ENCODE measurements at regions not wholly inside any gene's neighbourhood (a gene's known extent, or its start where the extent isn't known, plus 50 kb on each side); places are given as distances from the start of the nearest gene placed in this dataset.

- Histone ChIP-seq H3K9ac (ENCODE audit: low read length) (no peak overlapping the region), H3K9me3 (ENCODE audit: low read length) (no peaks in the 10 kb centered on the region), H3K4me1 (ENCODE audit: insufficient read depth, low read length) (no peaks in the 10 kb centered on the region), H3K27ac (ENCODE audit: low read depth, low read length) (no peak overlapping the region), H3K36me3 (ENCODE audit: insufficient read depth, low read length) (no peaks in the 10 kb centered on the region), H3K4me3 (ENCODE audit: low read depth in 1 of 2, low read length in 2 of 2) (no peak overlapping the region), H3K27me3 (ENCODE audit: control insufficient read depth in 1 of 2, insufficient read depth in 2 of 2, low read length in 2 of 2) (no peaks in the 10 kb centered on the region)
These were observed 153.1 kb downstream of the PCDH17 start for GRCh38 chr13:57784633-57785032.

GRCh38 chr13:57787058-57787791, 155.7 kb downstream of the PCDH17 start:
- Histone ChIP-seq H3K4me1 (ENCODE audit: insufficient read depth, low read length) (no peaks in the 10 kb centered on the region), H3K36me3 (ENCODE audit: insufficient read depth, low read length) (no peaks in the 10 kb centered on the region), H3K9me3 (ENCODE audit: low read length) (no peaks in the 10 kb centered on the region), H3K9ac (ENCODE audit: low read length) (no peak overlapping the region), H3K27ac (ENCODE audit: low read depth, low read length) (no peak overlapping the region), H3K27me3 (ENCODE audit: control insufficient read depth in 1 of 2, insufficient read depth in 2 of 2, low read length in 2 of 2) (no peaks in the 10 kb centered on the region), H3K4me3 (ENCODE audit: low read depth in 1 of 2, low read length in 2 of 2) (no peak overlapping the region)

- H3K27me3 ChIP-seq (ENCODE audit: control insufficient read depth in 1 of 2, insufficient read depth in 2 of 2, low read length in 2 of 2): no peaks in the 10 kb centered on the region
- H3K9ac ChIP-seq (ENCODE audit: low read length): no peak overlapping the region
- H3K4me1 ChIP-seq (ENCODE audit: insufficient read depth, low read length): no peaks in the 10 kb centered on the region
- no peaks in the 10 kb centered on the region for H3K9me3 ChIP-seq (ENCODE audit: low read length)
- H3K36me3 ChIP-seq (ENCODE audit: insufficient read depth, low read length): no peaks in the 10 kb centered on the region
- no peak overlapping the region for H3K4me3 ChIP-seq (ENCODE audit: low read depth in 1 of 2, low read length in 2 of 2)
- no peak overlapping the region for H3K27ac ChIP-seq (ENCODE audit: low read depth, low read length)
These were observed 168.1 kb downstream of the PCDH17 start for GRCh38 chr13:57799624-57800023.

- H3K4me1 ChIP-seq (ENCODE audit: insufficient read depth, low read length): no peaks in the 10 kb centered on the region
These were observed 182.1 kb downstream of the PCDH17 start for GRCh38 chr13:57813651-57814050.

GRCh38 chr13:57815600-57815999, 184.1 kb downstream of the PCDH17 start:
- no peak overlapping the region for H3K9ac ChIP-seq (ENCODE audit: low read length)

More at GRCh38 chr13:57813651-57814050, 182.1 kb downstream of the PCDH17 start:
- no peaks in the 10 kb centered on the region for H3K9me3 ChIP-seq (ENCODE audit: low read length)
- no peaks in the 10 kb centered on the region for H3K27me3 ChIP-seq (ENCODE audit: control insufficient read depth in 1 of 2, insufficient read depth in 2 of 2, low read length in 2 of 2)
- no peak overlapping the region for H3K27ac ChIP-seq (ENCODE audit: low read depth, low read length)
- no peak overlapping the region for H3K4me3 ChIP-seq (ENCODE audit: low read depth in 1 of 2, low read length in 2 of 2)
- H3K36me3 ChIP-seq (ENCODE audit: insufficient read depth, low read length): no peaks in the 10 kb centered on the region
- H3K9ac ChIP-seq (ENCODE audit: low read length): no peak overlapping the region

GRCh38 chr13:57820924-57821323, 189.4 kb downstream of the PCDH17 start:
- Histone ChIP-seq H3K27ac (ENCODE audit: low read depth, low read length) (no peak overlapping the region), H3K9me3 (ENCODE audit: low read length) (no peaks in the 10 kb centered on the region), H3K27me3 (ENCODE audit: control insufficient read depth in 1 of 2, insufficient read depth in 2 of 2, low read length in 2 of 2) (no peaks in the 10 kb centered on the region), H3K4me1 (ENCODE audit: insufficient read depth, low read length) (no peaks in the 10 kb centered on the region), H3K9ac (ENCODE audit: low read length) (no peak overlapping the region), H3K36me3 (ENCODE audit: insufficient read depth, low read length) (no peaks in the 10 kb centered on the region), H3K4me3 (ENCODE audit: low read depth in 1 of 2, low read length in 2 of 2) (no peak overlapping the region)

More at GRCh38 chr13:57815600-57815999, 184.1 kb downstream of the PCDH17 start:
- no peaks in the 10 kb centered on the region for H3K36me3 ChIP-seq (ENCODE audit: insufficient read depth, low read length)
- H3K27me3 ChIP-seq (ENCODE audit: control insufficient read depth in 1 of 2, insufficient read depth in 2 of 2, low read length in 2 of 2): no peaks in the 10 kb centered on the region
- no peaks in the 10 kb centered on the region for H3K9me3 ChIP-seq (ENCODE audit: low read length)
- no peak overlapping the region for H3K4me3 ChIP-seq (ENCODE audit: low read depth in 1 of 2, low read length in 2 of 2)
- no peak overlapping the region for H3K27ac ChIP-seq (ENCODE audit: low read depth, low read length)
- H3K4me1 ChIP-seq (ENCODE audit: insufficient read depth, low read length): no peaks in the 10 kb centered on the region

GRCh38 chr13:57823704-57824103, 192.2 kb downstream of the PCDH17 start:
- Histone ChIP-seq H3K27ac (ENCODE audit: low read depth, low read length) (no peak overlapping the region), H3K4me1 (ENCODE audit: insufficient read depth, low read length) (no peaks in the 10 kb centered on the region), H3K4me3 (ENCODE audit: low read depth in 1 of 2, low read length in 2 of 2) (no peak overlapping the region), H3K9me3 (ENCODE audit: low read length) (no peaks in the 10 kb centered on the region), H3K9ac (ENCODE audit: low read length) (no peak overlapping the region), H3K36me3 (ENCODE audit: insufficient read depth, low read length) (no peaks in the 10 kb centered on the region), H3K27me3 (ENCODE audit: control insufficient read depth in 1 of 2, insufficient read depth in 2 of 2, low read length in 2 of 2) (no peaks in the 10 kb centered on the region)

- no peaks in the 10 kb centered on the region for H3K4me1 ChIP-seq (ENCODE audit: insufficient read depth, low read length)
- no peaks in the 10 kb centered on the region for H3K36me3 ChIP-seq (ENCODE audit: insufficient read depth, low read length)
- no peaks in the 10 kb centered on the region for H3K27me3 ChIP-seq (ENCODE audit: control insufficient read depth in 1 of 2, insufficient read depth in 2 of 2, low read length in 2 of 2)
- H3K9ac ChIP-seq (ENCODE audit: low read length): no peak overlapping the region
- no peaks in the 10 kb centered on the region for H3K9me3 ChIP-seq (ENCODE audit: low read length)
- H3K27ac ChIP-seq (ENCODE audit: low read depth, low read length): no peak overlapping the region
- no peak overlapping the region for H3K4me3 ChIP-seq (ENCODE audit: low read depth in 1 of 2, low read length in 2 of 2)
These were observed 192.6 kb downstream of the PCDH17 start for GRCh38 chr13:57824121-57824520.

GRCh38 chr13:57825066-57825465, 193.5 kb downstream of the PCDH17 start:
- H3K27ac ChIP-seq (ENCODE audit: low read depth, low read length): no peak overlapping the region
- H3K4me1 ChIP-seq (ENCODE audit: insufficient read depth, low read length): no peaks in the 10 kb centered on the region
- H3K9ac ChIP-seq (ENCODE audit: low read length): no peak overlapping the region
- H3K36me3 ChIP-seq (ENCODE audit: insufficient read depth, low read length): no peaks in the 10 kb centered on the region
- H3K4me3 ChIP-seq (ENCODE audit: low read depth in 1 of 2, low read length in 2 of 2): no peak overlapping the region
- H3K27me3 ChIP-seq (ENCODE audit: control insufficient read depth in 1 of 2, insufficient read depth in 2 of 2, low read length in 2 of 2): no peaks in the 10 kb centered on the region
- no peaks in the 10 kb centered on the region for H3K9me3 ChIP-seq (ENCODE audit: low read length)

- H3K4me3 ChIP-seq (ENCODE audit: low read depth in 1 of 2, low read length in 2 of 2): no peak overlapping the region
- no peaks in the 10 kb centered on the region for H3K27me3 ChIP-seq (ENCODE audit: control insufficient read depth in 1 of 2, insufficient read depth in 2 of 2, low read length in 2 of 2)
- H3K9ac ChIP-seq (ENCODE audit: low read length): no peak overlapping the region
- H3K9me3 ChIP-seq (ENCODE audit: low read length): no peaks in the 10 kb centered on the region
- no peaks in the 10 kb centered on the region for H3K4me1 ChIP-seq (ENCODE audit: insufficient read depth, low read length)
- H3K27ac ChIP-seq (ENCODE audit: low read depth, low read length): no peak overlapping the region
- no peaks in the 10 kb centered on the region for H3K36me3 ChIP-seq (ENCODE audit: insufficient read depth, low read length)
These were observed 198.0 kb downstream of the PCDH17 start for GRCh38 chr13:57829496-57829895.

GRCh38 chr13:57832187-57832586, 200.6 kb downstream of the PCDH17 start:
- no peaks in the 10 kb centered on the region for H3K9me3 ChIP-seq (ENCODE audit: low read length)
- H3K36me3 ChIP-seq (ENCODE audit: insufficient read depth, low read length): no peaks in the 10 kb centered on the region
- no peak overlapping the region for H3K9ac ChIP-seq (ENCODE audit: low read length)
- no peak overlapping the region for H3K27ac ChIP-seq (ENCODE audit: low read depth, low read length)
- no peaks in the 10 kb centered on the region for H3K4me1 ChIP-seq (ENCODE audit: insufficient read depth, low read length)
- no peak overlapping the region for H3K4me3 ChIP-seq (ENCODE audit: low read depth in 1 of 2, low read length in 2 of 2)
- no peaks in the 10 kb centered on the region for H3K27me3 ChIP-seq (ENCODE audit: control insufficient read depth in 1 of 2, insufficient read depth in 2 of 2, low read length in 2 of 2)

- H3K27me3 ChIP-seq (ENCODE audit: control insufficient read depth in 1 of 2, insufficient read depth in 2 of 2, low read length in 2 of 2): no peaks in the 10 kb centered on the region
- H3K27ac ChIP-seq (ENCODE audit: low read depth, low read length): no peak overlapping the region
- H3K36me3 ChIP-seq (ENCODE audit: insufficient read depth, low read length): no peaks in the 10 kb centered on the region
- no peaks in the 10 kb centered on the region for H3K4me1 ChIP-seq (ENCODE audit: insufficient read depth, low read length)
- H3K9me3 ChIP-seq (ENCODE audit: low read length): no peaks in the 10 kb centered on the region
- H3K9ac ChIP-seq (ENCODE audit: low read length): no peak overlapping the region
- no peak overlapping the region for H3K4me3 ChIP-seq (ENCODE audit: low read depth in 1 of 2, low read length in 2 of 2)
These were observed 206.3 kb downstream of the PCDH17 start for GRCh38 chr13:57837801-57838200.
